GM12872 (cell line): ENCODE measurements at regions not wholly inside any gene's neighbourhood (a gene's known extent, or its start where the extent isn't known, plus 50 kb on each side); places are given as distances from the start of the nearest gene placed in this dataset.
A peak's percentile ranks its signal among the peaks of the same experiment; 100 is the strongest.

Experiments used
- TF ChIP-seq, protein P1 (sequence below): IDR thresholded peaks from 3 replicates; pipeline ENCODE4 v1.5.1; 2011; ENCODE audit warnings: low read depth, mild to moderate bottlenecking, low read length, moderate library complexity; ENCODE audit not compliant: insufficient read depth

DNA sequence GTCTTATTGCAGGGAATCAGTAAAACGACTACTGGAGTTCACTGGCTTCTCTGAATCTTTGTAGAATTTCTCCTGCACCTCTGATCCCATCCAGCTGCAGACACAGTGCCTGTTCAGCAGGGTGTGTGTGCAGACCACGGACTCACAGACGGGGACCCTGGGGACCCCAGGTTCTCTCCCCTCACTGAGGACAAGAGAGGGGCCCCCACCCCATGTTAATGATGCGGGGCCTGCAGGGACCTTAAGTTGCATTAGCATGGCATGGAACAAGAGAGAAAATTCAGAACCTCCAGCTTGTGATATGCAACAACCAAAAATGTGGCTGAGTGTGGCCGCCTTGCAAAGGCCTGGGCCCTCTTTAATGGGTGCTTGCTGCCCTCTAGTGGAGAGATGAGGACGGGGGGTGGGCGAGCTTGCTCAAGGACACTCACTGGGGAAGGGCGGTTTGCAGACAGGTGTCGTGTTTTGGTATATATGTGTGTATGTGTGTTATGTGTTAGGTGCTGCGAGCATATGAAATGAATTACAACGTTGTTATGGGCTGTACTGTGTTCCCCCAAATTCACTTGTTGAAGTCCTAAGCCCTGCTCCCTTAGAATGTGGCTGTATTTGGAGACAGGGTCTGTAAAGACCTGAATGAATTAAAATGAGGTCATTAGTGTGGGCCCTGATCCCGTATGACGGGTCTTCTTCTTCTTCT is 84.4 kb upstream of the SEPTIN5 start:
- TF ChIP-seq, protein P1, sequence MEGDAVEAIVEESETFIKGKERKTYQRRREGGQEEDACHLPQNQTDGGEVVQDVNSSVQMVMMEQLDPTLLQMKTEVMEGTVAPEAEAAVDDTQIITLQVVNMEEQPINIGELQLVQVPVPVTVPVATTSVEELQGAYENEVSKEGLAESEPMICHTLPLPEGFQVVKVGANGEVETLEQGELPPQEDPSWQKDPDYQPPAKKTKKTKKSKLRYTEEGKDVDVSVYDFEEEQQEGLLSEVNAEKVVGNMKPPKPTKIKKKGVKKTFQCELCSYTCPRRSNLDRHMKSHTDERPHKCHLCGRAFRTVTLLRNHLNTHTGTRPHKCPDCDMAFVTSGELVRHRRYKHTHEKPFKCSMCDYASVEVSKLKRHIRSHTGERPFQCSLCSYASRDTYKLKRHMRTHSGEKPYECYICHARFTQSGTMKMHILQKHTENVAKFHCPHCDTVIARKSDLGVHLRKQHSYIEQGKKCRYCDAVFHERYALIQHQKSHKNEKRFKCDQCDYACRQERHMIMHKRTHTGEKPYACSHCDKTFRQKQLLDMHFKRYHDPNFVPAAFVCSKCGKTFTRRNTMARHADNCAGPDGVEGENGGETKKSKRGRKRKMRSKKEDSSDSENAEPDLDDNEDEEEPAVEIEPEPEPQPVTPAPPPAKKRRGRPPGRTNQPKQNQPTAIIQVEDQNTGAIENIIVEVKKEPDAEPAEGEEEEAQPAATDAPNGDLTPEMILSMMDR, result peak; percentile 91

DNA sequence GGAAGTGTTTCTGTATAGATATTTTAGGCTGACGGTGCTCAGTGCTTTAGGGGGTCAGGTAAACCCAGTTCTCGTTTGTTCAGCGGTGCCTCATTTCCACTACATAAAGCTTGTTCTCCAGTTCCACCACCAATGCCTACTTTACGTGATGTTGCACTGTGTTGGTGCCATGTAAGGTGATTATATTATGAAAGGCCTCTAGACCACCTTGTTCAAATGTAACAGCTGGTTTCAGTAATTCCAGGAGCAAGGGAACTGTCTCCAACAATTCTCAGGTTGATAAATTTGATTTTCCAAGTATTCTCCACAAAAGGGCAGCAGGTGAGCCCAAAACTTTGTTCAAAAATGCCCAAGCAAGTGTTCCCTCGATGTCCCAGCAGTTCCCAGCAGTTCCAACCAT is 83.7 kb upstream of the SEPTIN5 start:
- TF ChIP-seq, protein P1, result no peak

DNA sequence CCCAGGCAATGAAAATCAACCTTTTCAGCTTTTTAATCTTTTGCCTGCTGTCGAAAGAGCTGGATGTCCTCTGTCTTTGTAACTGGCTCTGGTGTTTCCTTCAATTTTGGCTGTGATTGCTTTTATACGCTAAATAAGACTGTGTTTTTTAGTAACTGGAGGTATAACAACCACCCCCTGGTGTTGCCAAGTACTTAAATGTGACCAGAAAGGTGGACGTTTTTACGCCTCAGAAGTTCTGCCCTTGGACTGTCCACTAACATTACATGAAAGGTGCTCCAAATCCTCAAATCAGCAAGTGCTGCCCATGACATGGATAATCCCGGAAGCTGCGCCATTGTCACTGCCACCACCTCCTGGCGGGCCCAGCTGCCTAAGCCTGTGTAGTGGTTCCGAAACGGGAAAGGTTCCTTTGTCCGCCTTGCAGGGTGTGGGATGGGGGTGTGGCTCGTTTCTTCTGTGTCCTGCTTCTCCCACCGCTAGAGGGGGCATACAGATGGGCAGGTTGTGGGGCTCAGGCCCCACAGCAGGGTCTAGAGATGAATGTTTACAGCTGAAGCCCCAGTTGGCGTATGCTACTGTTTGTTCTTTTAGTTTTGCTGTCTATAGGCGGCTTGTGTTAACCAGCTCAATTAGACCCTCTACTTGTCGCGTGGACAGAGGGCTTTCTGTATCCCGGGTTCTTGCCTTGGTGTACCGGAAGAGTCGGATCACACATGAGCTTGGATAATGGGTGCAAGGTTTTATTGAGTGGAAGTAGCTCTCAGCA is 82.2 kb upstream of the SEPTIN5 start:
- TF ChIP-seq, protein P1, result peak; percentile 53

DNA sequence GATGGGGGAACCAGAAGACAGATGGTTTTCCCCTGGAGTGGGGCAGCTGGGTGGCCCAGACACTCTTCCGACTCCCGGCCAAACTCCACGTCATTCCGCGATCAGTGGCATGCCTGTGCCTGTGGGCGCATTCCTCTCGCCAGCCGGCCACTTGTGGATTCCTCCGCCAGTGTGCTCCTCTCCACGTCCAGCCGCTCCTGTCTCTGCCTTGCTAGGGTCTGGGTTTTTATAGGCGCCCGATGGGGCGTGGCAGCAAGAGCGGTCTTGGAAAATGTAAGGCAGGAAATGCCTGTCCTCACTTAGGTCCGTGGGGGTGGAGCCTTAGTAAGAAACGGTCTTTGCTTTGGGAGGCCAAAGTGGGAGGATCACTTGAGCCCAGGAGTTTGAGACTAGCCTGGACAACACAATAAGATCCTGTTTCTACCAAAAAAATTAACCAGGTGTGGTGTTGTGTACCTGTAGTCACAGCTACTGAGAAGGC is 81.6 kb upstream of the SEPTIN5 start:
- TF ChIP-seq, protein P1, result no peak

DNA sequence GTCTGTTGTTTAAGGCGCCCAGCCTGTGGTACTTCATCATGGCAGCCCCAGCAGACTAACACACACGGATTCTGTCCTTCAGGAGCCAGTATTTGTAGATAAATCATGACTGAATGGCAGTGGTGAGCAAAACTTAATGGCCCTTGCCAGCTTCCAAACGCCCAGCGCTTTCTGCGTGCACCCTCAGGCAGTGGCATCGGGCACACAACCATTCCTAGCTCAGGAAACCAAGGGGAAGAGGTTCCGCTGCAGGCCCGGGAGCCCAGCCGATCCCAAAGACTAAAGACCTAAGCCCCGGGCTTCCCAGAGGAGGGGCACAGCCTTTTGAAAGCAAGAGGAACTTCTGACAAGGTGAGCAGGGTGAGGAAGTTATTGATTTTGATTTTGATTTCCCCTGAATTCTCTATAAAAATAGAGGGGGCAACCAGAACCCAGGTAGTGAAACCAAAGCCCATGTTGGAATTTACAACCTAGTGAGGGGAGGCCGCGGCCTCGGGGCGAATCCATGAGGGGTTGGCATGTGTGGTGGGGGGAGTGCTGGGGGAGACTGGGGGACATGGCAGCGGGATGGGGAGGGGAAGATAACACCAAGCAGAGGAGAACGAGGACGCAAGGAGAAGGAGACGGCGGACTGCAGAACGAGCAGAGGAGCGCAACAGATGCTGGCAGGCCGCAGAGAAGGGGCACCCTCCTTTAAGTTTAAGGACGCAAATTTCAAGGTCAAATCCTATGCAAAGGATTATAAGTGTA is 79.9 kb upstream of the SEPTIN5 start:
- TF ChIP-seq, protein P1, result no peak

DNA sequence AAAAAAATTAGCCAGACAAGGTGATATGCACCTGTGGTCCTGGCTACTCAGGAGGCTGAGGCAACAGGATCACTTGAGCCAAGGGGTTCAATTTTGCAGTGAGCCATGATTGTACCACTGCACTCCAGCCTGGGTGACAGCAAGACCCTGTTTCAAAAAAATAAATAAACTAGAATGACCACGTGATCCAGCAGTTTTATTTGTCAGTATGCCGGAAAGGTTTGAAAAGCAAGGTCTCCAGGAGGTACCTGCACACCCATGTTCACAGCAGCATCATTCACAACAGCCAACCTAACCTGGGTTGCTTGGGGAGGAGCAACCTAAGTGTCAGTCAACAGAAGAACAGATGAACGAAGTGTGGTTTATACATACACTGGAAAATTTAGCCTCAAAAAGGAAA is 78.7 kb upstream of the SEPTIN5 start:
- TF ChIP-seq, protein P1, result no peak

DNA sequence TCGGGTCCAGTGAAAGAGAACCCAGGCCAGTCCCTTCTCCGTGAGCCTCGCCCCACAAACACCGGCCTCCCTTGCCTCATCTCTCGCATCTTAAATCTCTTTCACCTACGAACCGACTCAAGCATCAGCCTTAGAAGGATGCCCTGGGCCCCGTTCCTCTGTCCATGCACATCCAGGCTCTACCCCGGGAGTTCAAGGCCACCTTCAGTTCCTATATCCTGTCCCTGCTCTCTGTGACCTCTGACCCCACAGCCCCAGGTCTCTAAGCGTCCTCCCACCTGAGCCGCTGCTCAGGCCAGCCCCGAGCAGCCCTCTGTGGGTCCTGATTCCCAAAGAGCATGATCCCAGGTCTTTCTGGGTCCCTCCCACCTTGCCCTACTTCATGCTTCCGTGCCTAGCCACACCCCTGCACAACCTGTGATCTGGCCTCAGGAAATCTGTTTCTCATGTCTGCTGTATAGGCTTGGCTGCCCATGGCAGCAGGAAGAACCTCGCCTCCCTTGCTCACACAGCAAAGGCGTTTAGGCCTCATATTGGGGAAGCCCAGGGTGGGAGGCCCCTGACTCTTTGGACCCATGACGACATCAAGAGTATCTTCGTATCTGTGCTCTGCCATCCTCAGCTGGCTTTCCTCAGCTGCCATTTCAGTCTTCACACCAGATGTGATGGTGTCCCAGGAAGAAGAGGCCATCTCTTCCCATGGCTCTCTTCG is 77.5 kb upstream of the SEPTIN5 start:
- TF ChIP-seq, protein P1, result no peak
